C4-2B (cell line): ENCODE measurements at regions not wholly inside any gene's neighbourhood (a gene's known extent, or its start where the extent isn't known, plus 50 kb on each side); places are given as distances from the start of the nearest gene placed in this dataset.

Source experiments
- ZFX ChIP-seq: fragments of 450-650 bp; IDR thresholded peaks from 2 replicates; pipeline ENCODE4 v1.6.1; 2017
- TF ChIP-seq, protein P1 (sequence below): fragments of 450-650 bp; conservative IDR thresholded peaks from 2 replicates; pipeline ENCODE4 v1.5.1; 2017; ENCODE audit warnings: mild to moderate bottlenecking

DNA sequence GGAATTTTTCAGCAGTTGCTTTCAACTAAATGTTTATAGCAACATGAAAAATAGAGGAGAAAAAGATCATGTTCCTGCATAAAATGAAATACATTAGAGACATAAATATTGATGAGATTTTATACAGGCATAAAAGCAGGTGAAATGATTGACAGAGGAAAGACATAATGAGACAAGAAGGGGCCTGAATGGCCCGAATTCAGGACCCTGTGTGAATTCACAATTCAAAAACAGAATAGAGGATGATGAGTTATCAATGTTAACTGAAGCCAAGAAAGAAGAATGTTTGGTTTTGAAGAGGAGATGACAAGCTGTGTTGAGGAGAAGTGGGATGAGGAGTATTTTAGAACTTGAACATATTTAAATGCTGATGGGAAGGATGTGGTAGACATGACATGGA is 371.1 kb downstream of the FBXO8 start:
- TF ChIP-seq ZFX = no peak
- TF ChIP-seq, protein P1, sequence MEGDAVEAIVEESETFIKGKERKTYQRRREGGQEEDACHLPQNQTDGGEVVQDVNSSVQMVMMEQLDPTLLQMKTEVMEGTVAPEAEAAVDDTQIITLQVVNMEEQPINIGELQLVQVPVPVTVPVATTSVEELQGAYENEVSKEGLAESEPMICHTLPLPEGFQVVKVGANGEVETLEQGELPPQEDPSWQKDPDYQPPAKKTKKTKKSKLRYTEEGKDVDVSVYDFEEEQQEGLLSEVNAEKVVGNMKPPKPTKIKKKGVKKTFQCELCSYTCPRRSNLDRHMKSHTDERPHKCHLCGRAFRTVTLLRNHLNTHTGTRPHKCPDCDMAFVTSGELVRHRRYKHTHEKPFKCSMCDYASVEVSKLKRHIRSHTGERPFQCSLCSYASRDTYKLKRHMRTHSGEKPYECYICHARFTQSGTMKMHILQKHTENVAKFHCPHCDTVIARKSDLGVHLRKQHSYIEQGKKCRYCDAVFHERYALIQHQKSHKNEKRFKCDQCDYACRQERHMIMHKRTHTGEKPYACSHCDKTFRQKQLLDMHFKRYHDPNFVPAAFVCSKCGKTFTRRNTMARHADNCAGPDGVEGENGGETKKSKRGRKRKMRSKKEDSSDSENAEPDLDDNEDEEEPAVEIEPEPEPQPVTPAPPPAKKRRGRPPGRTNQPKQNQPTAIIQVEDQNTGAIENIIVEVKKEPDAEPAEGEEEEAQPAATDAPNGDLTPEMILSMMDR = no peak
